KMS-11 (cell line): ENCODE measurements at regions not wholly inside any gene's neighbourhood (a gene's known extent, or its start where the extent isn't known, plus 50 kb on each side); places are given as distances from the start of the nearest gene placed in this dataset.

ENCODE experiments used
- H2AFZ ChIP-seq: fragments of 200-600 bp; sonication (generic); 2 replicates; pipeline ENCODE4 v1.6.1; 2016; ENCODE audit warnings: antibody characterized with exemption, mixed run types, low read depth
- H3K27ac ChIP-seq: fragments of 200-600 bp; sonication (generic); 2 replicates; pipeline ENCODE4 v1.6.1; 2016; ENCODE audit warnings: mild to moderate bottlenecking, mixed run types
- H3K27me3 ChIP-seq: fragments of 200-600 bp; sonication (generic); 2 replicates; pipeline ENCODE4 v1.6.1; 2017; ENCODE audit warnings: mild to moderate bottlenecking, low read depth, mixed run types, moderate library complexity; ENCODE audit not compliant: insufficient read depth
- H3K36me3 ChIP-seq: fragments of 200-600 bp; sonication (generic); 2 replicates; pipeline ENCODE4 v1.6.1; 2017; ENCODE audit warnings: mild to moderate bottlenecking, mixed run types; ENCODE audit not compliant: insufficient read depth
- H3K4me1 ChIP-seq: fragments of 200-600 bp; sonication (generic); 2 replicates; pipeline ENCODE4 v1.6.1; 2016; ENCODE audit warnings: mild to moderate bottlenecking, low read depth, mixed run types; ENCODE audit not compliant: poor library complexity, severe bottlenecking
- H3K4me2 ChIP-seq: fragments of 200-600 bp; sonication (generic); 2 replicates; pipeline ENCODE4 v1.7.0; 2016; ENCODE audit warnings: mild to moderate bottlenecking, mixed run types
- H3K4me3 ChIP-seq: fragments of 200-600 bp; sonication (generic); IDR thresholded peaks from 2 replicates; pipeline ENCODE4 v1.6.1; 2017; ENCODE audit warnings: low read depth, low read length, mixed read lengths; ENCODE audit not compliant: insufficient read depth
- H3K79me2 ChIP-seq: fragments of 200-600 bp; sonication (generic); 2 replicates; pipeline ENCODE4 v1.6.1; 2016; ENCODE audit warnings: low read depth, mixed run types; ENCODE audit not compliant: insufficient read depth
- H3K9ac ChIP-seq: fragments of 200-600 bp; sonication (generic); 2 replicates; pipeline ENCODE4 v1.6.1; 2016; ENCODE audit warnings: mild to moderate bottlenecking, mixed run types
- H4K20me1 ChIP-seq: fragments of 200-600 bp; sonication (generic); 2 replicates; pipeline ENCODE4 v1.6.1; 2016; ENCODE audit warnings: mild to moderate bottlenecking, mixed run types; ENCODE audit not compliant: insufficient read depth
- TF ChIP-seq, protein P1 (sequence below): fragments of 200-600 bp; sonication (generic); conservative IDR thresholded peaks from 2 replicates; pipeline ENCODE4 v1.6.1; 2017; ENCODE audit warnings: low read depth, mild to moderate bottlenecking, antibody characterized with exemption, low read length, moderate library complexity, mixed read lengths

DNA sequence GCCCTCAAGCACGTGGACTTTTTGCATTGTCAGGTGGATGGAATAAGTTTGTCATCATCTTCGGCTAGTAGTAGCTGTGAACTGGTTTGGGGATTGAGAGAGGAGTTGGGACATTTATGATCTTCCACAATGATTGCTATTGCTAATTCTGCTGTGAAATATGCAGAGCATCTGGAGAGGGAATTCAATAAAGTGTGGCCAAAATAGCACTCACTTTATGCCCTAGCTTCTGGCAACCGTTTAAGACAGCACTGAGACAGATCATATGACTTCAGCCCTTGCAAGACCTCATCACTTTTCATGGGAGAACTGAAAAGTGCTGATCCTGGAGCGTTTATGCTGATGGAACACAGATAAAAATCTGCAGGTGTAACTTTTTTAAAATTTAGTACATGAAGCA, 360.8 kb downstream of the GPATCH2 start:
- Histone ChIP-seq H3K79me2 (no peaks in the 10 kb centered on the region), H3K27me3 (no peaks in the 10 kb centered on the region), H3K9ac (no peak overlapping the region), H3K4me1 (no peaks in the 10 kb centered on the region), H3K36me3 (no peaks in the 10 kb centered on the region), H3K27ac (no peak overlapping the region), H2AFZ (no peak overlapping the region), H3K4me3 (no peak overlapping the region), H4K20me1 (no peaks in the 10 kb centered on the region), H3K4me2 (no peak overlapping the region)
- TF ChIP-seq, protein P1, sequence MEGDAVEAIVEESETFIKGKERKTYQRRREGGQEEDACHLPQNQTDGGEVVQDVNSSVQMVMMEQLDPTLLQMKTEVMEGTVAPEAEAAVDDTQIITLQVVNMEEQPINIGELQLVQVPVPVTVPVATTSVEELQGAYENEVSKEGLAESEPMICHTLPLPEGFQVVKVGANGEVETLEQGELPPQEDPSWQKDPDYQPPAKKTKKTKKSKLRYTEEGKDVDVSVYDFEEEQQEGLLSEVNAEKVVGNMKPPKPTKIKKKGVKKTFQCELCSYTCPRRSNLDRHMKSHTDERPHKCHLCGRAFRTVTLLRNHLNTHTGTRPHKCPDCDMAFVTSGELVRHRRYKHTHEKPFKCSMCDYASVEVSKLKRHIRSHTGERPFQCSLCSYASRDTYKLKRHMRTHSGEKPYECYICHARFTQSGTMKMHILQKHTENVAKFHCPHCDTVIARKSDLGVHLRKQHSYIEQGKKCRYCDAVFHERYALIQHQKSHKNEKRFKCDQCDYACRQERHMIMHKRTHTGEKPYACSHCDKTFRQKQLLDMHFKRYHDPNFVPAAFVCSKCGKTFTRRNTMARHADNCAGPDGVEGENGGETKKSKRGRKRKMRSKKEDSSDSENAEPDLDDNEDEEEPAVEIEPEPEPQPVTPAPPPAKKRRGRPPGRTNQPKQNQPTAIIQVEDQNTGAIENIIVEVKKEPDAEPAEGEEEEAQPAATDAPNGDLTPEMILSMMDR, result no peak

DNA sequence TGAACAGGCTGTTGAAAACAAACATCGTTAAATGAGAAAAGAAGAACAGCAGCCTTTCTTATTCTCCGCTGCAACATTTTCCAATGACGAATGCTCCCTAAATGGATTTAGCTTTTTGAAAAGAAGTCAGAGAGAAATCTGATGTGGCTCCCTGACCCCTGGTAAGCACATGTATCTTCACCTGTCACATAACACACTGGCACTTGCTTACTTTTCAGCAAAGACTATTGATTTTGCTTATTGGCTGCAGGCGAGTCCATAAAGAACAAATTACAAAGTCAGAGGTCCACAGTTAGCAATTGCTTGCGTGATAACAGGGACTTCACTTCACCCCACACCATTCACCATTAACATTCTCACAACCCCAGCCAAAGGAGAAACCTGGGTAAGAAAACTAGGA, 362.8 kb downstream of the GPATCH2 start:
- no peak overlapping the region for H3K4me3 ChIP-seq
- H3K4me2 ChIP-seq, result no peak overlapping the region
- no peak overlapping the region for H3K9ac ChIP-seq
- no peaks in the 10 kb centered on the region for H4K20me1 ChIP-seq
- no peaks in the 10 kb centered on the region for H3K36me3 ChIP-seq
- no peaks in the 10 kb centered on the region for H3K27me3 ChIP-seq
- H3K27ac ChIP-seq, result no peak overlapping the region
- H2AFZ ChIP-seq, result no peak overlapping the region
- no peaks in the 10 kb centered on the region for H3K79me2 ChIP-seq
- H3K4me1 ChIP-seq, result no peaks in the 10 kb centered on the region
- TF ChIP-seq, protein P1, result no peak

DNA sequence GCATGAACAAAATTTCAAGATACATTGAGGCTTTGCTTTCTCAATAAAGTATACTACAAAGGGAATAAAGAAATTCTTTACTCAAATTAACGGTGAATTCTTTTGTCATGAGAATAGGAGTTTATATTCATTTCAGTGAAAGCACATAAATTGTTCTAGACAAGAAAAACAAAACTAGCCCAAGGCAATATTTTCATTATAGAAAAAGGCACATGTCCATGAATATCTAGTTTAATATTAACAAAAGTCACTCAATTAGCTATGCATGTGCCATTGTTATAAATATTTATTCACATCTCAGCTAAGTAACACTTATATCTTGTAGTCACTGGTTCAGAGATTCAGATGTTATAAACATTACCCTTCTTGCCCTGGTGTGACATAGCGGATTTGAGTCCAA, 369.3 kb downstream of the GPATCH2 start:
- Histone ChIP-seq H3K4me2 (no peak overlapping the region), H3K4me1 (no peaks in the 10 kb centered on the region), H3K9ac (no peak overlapping the region), H3K27me3 (no peaks in the 10 kb centered on the region), H3K4me3 (no peak overlapping the region), H2AFZ (no peak overlapping the region), H4K20me1 (no peaks in the 10 kb centered on the region), H3K27ac (no peak overlapping the region), H3K36me3 (no peaks in the 10 kb centered on the region), H3K79me2 (no peaks in the 10 kb centered on the region)
- TF ChIP-seq, protein P1, result no peak

DNA sequence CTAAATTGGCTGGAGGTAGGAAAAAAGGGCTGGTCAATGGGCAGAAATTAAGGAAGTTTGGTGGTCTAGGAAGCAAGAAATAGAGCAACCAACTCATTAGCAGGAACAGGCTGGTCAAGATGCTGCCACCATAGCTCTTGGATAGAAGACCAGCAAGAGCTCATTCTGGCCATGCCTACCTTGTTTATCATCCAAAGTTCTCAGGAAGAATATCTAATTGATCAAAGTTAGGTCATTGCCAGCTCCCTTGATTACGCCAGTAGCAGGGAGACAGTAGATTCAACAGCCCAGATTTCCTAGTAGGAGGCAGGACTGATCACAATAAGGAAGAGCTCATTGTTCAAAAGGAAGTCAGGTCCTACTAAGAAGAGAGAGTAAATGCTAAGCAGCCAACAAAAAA, 370.2 kb downstream of the GPATCH2 start:
- no peaks in the 10 kb centered on the region for H3K4me1 ChIP-seq
- no peaks in the 10 kb centered on the region for H3K36me3 ChIP-seq
- no peaks in the 10 kb centered on the region for H3K79me2 ChIP-seq
- H2AFZ ChIP-seq, result no peak overlapping the region
- H3K4me2 ChIP-seq, result no peak overlapping the region
- no peak overlapping the region for H3K27ac ChIP-seq
- no peaks in the 10 kb centered on the region for H3K27me3 ChIP-seq
- no peaks in the 10 kb centered on the region for H4K20me1 ChIP-seq
- TF ChIP-seq, protein P1, result no peak
- no peak overlapping the region for H3K4me3 ChIP-seq
- no peak overlapping the region for H3K9ac ChIP-seq

DNA sequence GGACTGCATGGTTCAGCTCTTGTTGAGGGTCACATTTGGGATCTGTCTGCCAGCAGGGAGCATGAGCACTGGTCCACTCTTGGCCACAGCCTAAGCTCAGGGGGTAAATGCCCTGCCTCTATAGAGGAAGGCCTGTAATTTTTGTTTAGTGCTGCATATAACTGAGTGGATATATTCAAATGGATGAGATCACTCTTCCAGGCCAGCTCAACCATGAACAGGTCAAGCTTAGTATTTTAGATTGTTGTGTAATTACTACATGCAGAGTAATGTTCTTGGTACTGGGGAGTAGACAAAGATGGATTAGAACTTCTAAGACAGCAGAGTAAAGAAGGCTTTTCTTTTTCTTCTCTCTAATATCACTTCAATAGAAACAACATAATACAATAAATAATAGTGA, 376.9 kb downstream of the GPATCH2 start:
- H3K4me3 ChIP-seq, result no peak overlapping the region
- H3K9ac ChIP-seq, result no peak overlapping the region
- no peaks in the 10 kb centered on the region for H3K4me1 ChIP-seq
- no peaks in the 10 kb centered on the region for H4K20me1 ChIP-seq
- no peaks in the 10 kb centered on the region for H3K27me3 ChIP-seq
- no peak overlapping the region for H2AFZ ChIP-seq
- H3K4me2 ChIP-seq, result no peak overlapping the region
- no peaks in the 10 kb centered on the region for H3K79me2 ChIP-seq
- no peaks in the 10 kb centered on the region for H3K36me3 ChIP-seq
- no peak overlapping the region for H3K27ac ChIP-seq
- TF ChIP-seq, protein P1, result no peak
